Stimulated activated effector memory CD8-positive, alpha-beta T cell treated with anti-CD3 and anti-CD28 coated beads, Interleukin-12 subunit alpha, Interleukin-12 subunit beta, amount 100 ng/mL, for 72 hours (primary cell): ENCODE measurements at regions not wholly inside any gene's neighbourhood (a gene's known extent, or its start where the extent isn't known, plus 50 kb on each side); places are given as distances from the start of the nearest gene placed in this dataset.

Source experiments
- ATAC-seq: fragments of 150-1000 bp; cut with Tn5 transposase; 2 replicates; pipeline ENCODE4 v1.10.0; 2021
- DNase-seq, 2 donors: peaks; one replicate each; pipeline ENCODE4 v3.0.0; 2021 to 2022; ENCODE audit warnings: low spot score in 2 of 2
- H3K27ac Mint-ChIP-seq: one replicate; pipeline ENCODE4 v1.8.0; 2022; ENCODE audit warnings: mild to moderate bottlenecking, mixed read lengths
- H3K36me3 Mint-ChIP-seq: one replicate; pipeline ENCODE4 v1.8.0; 2022; ENCODE audit warnings: mild to moderate bottlenecking, mixed read lengths
- H3K4me1 Mint-ChIP-seq: one replicate; pipeline ENCODE4 v1.8.0; 2022; ENCODE audit warnings: mixed read lengths
- H3K4me3 Mint-ChIP-seq: one replicate; pipeline ENCODE4 v1.8.0; 2022; ENCODE audit warnings: mild to moderate bottlenecking, mixed read lengths
- H3K9me3 Mint-ChIP-seq: one replicate; pipeline ENCODE4 v1.8.0; 2022; ENCODE audit warnings: mixed read lengths

GRCh38 chr5:156239800-156240199 is 87.2 kb upstream of the SGCD start:
- no peak overlapping the region for H3K27ac Mint-ChIP-seq
- DNase-seq (no peak), ATAC-seq (no peak)
- no peak overlapping the region for H3K4me3 Mint-ChIP-seq
- H3K4me1 Mint-ChIP-seq = no peaks in the 10 kb centered on the region
- H3K36me3 Mint-ChIP-seq = no peaks in the 10 kb centered on the region
- H3K9me3 Mint-ChIP-seq = no peaks in the 10 kb centered on the region

- no peaks in the 10 kb centered on the region for H3K9me3 Mint-ChIP-seq
- H3K36me3 Mint-ChIP-seq = no peaks in the 10 kb centered on the region
These were observed 86.5 kb upstream of the SGCD start for GRCh38 chr5:156240414-156240813.

GRCh38 chr5:156241266-156241665 is 85.7 kb upstream of the SGCD start:
- DNase-seq (no peak), ATAC-seq (no peak)
- no peaks in the 10 kb centered on the region for H3K9me3 Mint-ChIP-seq
- no peaks in the 10 kb centered on the region for H3K4me1 Mint-ChIP-seq
- no peak overlapping the region for H3K27ac Mint-ChIP-seq
- no peak overlapping the region for H3K4me3 Mint-ChIP-seq
- no peaks in the 10 kb centered on the region for H3K36me3 Mint-ChIP-seq

More at GRCh38 chr5:156240414-156240813, 86.5 kb upstream of the SGCD start:
- Mint-ChIP-seq H3K4me3 (no peak overlapping the region), H3K4me1 (no peaks in the 10 kb centered on the region), H3K27ac (no peak overlapping the region)
- DNase-seq = no peak
- ATAC-seq = no peak

DNA sequence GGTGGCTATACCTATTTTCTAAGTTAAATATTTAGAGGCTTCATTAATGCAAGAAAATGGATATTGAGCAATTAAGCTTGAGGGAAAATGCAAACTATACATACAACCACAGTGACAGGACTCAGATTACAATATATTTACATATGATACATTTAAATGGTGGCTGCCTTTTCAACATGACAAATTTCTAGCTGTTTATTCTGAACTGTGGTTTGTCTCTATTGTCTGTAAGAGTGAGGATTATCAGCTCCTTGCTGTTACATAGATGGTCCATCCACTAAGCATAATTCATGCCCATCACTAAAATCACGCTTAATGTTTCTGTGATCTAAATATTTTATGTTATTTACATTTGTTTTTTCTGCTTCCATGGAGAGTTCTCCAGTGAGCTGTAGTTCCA is 81.1 kb upstream of the SGCD start:
- Mint-ChIP-seq H3K9me3 (no peaks in the 10 kb centered on the region), H3K27ac (no peak overlapping the region), H3K4me3 (no peak overlapping the region), H3K4me1 (no peaks in the 10 kb centered on the region), H3K36me3 (no peaks in the 10 kb centered on the region)
- no peak for DNase-seq
- no peak for ATAC-seq

DNA sequence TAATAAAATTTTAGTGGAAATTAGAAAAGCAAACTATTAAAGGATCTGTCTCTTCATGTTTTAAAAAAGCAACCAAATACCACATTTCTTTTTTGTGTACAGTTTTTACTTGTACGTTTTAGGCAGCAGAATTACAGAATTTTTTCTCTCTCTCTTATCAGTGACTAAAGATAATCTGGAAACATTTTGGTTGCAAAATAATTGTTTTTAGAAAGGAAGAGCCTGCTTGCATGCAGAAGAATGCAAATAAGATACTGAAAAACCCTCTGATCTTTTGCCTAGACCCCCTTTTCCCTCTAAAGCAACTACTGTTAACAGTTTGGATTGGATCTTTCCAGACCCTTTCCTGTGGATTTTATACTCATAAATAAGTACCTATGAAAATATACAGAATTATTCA is 75.9 kb upstream of the SGCD start:
- Mint-ChIP-seq H3K4me1 (no peaks in the 10 kb centered on the region), H3K9me3 (no peaks in the 10 kb centered on the region), H3K27ac (no peak overlapping the region), H3K4me3 (no peak overlapping the region), H3K36me3 (no peaks in the 10 kb centered on the region)
- ATAC-seq (no peak), DNase-seq (no peak)

DNA sequence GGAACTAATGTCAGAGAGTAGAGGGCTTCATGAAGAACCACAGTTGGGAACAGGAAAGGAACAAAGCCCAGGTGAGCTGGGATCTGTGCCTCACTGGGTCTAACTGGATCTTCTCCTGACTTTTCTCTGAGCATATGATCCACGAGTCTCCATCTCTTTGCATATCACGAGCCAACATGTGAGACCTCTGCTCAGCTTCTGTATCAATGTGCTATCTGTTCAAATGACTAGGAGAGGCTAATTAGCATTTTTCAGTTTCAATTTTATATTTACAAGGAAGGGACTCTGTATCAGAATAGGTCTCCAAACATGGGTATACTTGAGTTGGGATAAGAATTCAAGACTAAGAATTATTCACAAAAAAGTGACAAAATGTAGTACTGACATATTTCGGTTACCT is 73.8 kb upstream of the SGCD start:
- no peaks in the 10 kb centered on the region for H3K4me1 Mint-ChIP-seq
- no peak overlapping the region for H3K27ac Mint-ChIP-seq
- DNase-seq = no peak
- H3K4me3 Mint-ChIP-seq = no peak overlapping the region
- no peak for ATAC-seq
- no peaks in the 10 kb centered on the region for H3K36me3 Mint-ChIP-seq
- H3K9me3 Mint-ChIP-seq = no peaks in the 10 kb centered on the region

GRCh38 chr5:156254196-156254595 is 72.8 kb upstream of the SGCD start:
- Mint-ChIP-seq H3K4me3 (no peak overlapping the region), H3K36me3 (no peaks in the 10 kb centered on the region), H3K4me1 (no peaks in the 10 kb centered on the region), H3K9me3 (no peaks in the 10 kb centered on the region), H3K27ac (no peak overlapping the region)
- DNase-seq = no peak
- ATAC-seq = no peak

GRCh38 chr5:156256642-156257041 is 70.3 kb upstream of the SGCD start:
- Mint-ChIP-seq H3K36me3 (no peaks in the 10 kb centered on the region), H3K9me3 (no peaks in the 10 kb centered on the region), H3K4me1 (no peaks in the 10 kb centered on the region), H3K27ac (no peak overlapping the region), H3K4me3 (no peak overlapping the region)
- DNase-seq = no peak
- no peak for ATAC-seq

DNA sequence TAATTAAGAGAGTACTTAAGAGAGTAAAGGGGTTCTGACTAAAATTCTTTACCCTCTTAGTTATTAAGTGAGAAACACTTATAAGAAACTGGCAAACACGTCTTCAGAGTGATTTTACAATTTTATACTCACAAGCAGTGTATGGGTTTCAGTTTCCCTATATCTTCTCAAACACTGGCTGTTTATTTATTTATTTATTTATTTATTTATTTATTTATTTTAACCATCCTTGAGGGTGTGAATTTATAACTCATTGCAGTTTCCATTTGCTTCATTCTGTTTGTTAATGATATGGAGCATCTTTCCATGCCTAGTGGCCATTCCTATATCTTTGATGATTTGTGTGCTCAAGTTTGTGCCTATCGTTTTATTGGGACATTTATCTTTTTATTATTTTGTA is 68.0 kb upstream of the SGCD start:
- H3K36me3 Mint-ChIP-seq = no peaks in the 10 kb centered on the region
- peaks cover 2% of the 10 kb centered on the region for H3K9me3 Mint-ChIP-seq
- H3K4me1 Mint-ChIP-seq = no peaks in the 10 kb centered on the region
- no peak overlapping the region for H3K27ac Mint-ChIP-seq
- ATAC-seq (no peak), DNase-seq (no peak)
- no peak overlapping the region for H3K4me3 Mint-ChIP-seq

DNA sequence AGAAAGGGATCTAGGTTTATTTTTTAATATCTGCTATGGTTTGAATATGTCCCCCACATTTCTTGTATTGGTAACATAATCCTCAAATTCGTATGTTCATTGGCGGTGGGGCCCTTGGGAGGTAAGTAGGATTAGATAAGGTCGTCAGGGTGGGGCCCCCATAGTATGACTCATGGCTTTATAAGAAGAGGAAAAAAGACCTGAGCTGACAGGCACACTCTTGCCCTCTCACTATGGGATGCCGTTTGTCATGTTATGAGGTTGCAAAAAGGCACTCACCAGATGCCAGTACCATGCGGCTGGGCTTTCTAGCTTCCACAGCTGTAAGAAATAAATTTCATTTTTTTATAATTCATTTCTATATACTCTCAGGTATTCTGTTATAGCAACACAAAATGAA is 67.3 kb upstream of the SGCD start:
- no peak overlapping the region for H3K4me3 Mint-ChIP-seq
- H3K4me1 Mint-ChIP-seq = no peaks in the 10 kb centered on the region
- H3K27ac Mint-ChIP-seq = no peak overlapping the region
- no peaks in the 10 kb centered on the region for H3K36me3 Mint-ChIP-seq
- no peak for DNase-seq
- H3K9me3 Mint-ChIP-seq = peaks cover 3% of the 10 kb centered on the region
- ATAC-seq = no peak

DNA sequence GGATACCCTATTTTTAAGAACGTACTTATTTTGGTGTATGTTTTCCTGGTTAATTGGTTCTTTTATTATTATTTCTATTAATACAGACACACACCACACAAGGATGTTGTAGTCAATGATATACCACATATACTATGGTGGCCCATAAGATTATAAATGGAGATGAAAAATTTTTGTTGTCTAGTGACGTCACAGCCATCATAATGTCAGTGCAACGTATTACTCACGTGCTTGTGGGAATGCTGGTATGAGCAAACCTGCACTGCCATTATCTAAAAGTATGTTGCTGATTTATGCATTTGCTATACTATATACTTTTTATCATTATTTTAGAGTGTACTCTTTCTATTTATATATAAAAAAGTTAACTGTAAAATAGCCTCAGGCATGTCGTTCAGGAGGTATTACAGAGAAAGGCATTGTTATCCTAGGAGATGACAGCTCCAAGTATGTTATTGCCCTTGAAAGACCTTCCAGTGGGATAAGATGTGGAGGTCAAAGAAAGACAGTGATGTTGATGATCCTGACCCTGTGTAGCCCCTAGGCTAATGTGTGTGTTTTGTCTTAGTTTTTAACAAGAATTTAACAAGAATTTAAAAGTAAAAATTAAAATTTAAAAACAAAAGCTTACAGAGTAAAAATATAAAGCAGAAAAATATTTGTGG is 65.6 kb upstream of the SGCD start:
- H3K9me3 Mint-ChIP-seq = peaks cover 3% of the 10 kb centered on the region
- H3K36me3 Mint-ChIP-seq = no peaks in the 10 kb centered on the region
- no peaks in the 10 kb centered on the region for H3K4me1 Mint-ChIP-seq
- no peak overlapping the region for H3K27ac Mint-ChIP-seq
- no peak overlapping the region for H3K4me3 Mint-ChIP-seq
- ATAC-seq (no peak), DNase-seq (no peak)

DNA sequence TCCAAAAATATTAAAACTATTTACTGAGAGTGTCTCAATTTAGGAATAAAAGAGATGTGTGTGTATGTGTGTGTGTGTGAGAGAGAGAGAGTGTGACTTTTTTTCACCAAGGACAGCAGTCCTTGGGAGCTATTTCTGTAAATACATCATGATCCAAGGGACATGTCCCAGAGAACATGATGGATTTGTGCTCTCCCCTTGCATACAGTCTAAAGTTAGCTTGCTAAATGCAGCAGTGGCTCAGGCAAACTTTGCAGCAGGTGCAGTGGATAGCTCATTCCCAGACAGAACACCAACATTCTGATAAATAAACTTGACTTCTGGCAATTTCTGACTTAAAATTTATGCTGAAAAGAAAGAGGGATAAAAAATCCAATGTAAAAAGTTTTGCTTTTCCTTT is 55.4 kb upstream of the SGCD start:
- H3K36me3 Mint-ChIP-seq = no peaks in the 10 kb centered on the region
- peaks cover 2% of the 10 kb centered on the region for H3K9me3 Mint-ChIP-seq
- ATAC-seq (no peak), DNase-seq (no peak)
- no peak overlapping the region for H3K4me3 Mint-ChIP-seq
- H3K4me1 Mint-ChIP-seq = no peaks in the 10 kb centered on the region
- no peak overlapping the region for H3K27ac Mint-ChIP-seq

GRCh38 chr5:156272139-156272538 is 54.8 kb upstream of the SGCD start:
- Mint-ChIP-seq H3K9me3 (peaks cover 2% of the 10 kb centered on the region), H3K27ac (no peak overlapping the region), H3K4me1 (no peaks in the 10 kb centered on the region), H3K36me3 (no peaks in the 10 kb centered on the region), H3K4me3 (no peak overlapping the region)
- no peak for ATAC-seq
- no peak for DNase-seq

- Mint-ChIP-seq H3K4me1 (no peaks in the 10 kb centered on the region), H3K4me3 (no peak overlapping the region), H3K9me3 (peaks cover 2% of the 10 kb centered on the region), H3K27ac (no peak overlapping the region), H3K36me3 (no peaks in the 10 kb centered on the region)
- DNase-seq (no peak), ATAC-seq (no peak)
These were observed 53.6 kb upstream of the SGCD start for GRCh38 chr5:156273325-156273724.

DNA sequence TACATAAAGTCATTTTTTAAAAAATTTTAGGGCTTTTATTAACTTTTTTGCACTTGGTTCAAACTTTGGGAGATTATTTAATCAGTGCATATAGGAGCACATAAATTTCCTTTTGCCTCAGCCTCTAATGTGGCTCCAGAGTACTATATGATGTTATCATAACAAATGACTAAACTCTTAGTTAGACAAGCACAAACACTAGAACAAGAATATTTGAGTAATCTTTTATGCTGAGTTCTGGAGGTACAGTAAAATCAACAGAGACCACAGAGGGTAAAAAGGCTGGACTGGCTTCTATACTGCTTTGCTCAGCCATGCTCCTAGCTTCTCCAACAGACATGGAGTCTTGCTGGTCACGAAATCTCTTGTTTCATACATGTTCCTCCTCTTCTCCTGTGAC is 52.5 kb upstream of the SGCD start:
- DNase-seq = no peak
- ATAC-seq = no peak
- no peak overlapping the region for H3K27ac Mint-ChIP-seq
- no peaks in the 10 kb centered on the region for H3K9me3 Mint-ChIP-seq
- H3K4me3 Mint-ChIP-seq = no peak overlapping the region
- H3K4me1 Mint-ChIP-seq = no peaks in the 10 kb centered on the region
- no peaks in the 10 kb centered on the region for H3K36me3 Mint-ChIP-seq
